8988T (cell line): ENCODE measurements at regions not wholly inside any gene's neighbourhood (a gene's known extent, or its start where the extent isn't known, plus 50 kb on each side); places are given as distances from the start of the nearest gene placed in this dataset.

Experiments used
- DNase-seq: peaks from one replicate; pipeline ENCODE4 v3.0.0; 2011

DNA sequence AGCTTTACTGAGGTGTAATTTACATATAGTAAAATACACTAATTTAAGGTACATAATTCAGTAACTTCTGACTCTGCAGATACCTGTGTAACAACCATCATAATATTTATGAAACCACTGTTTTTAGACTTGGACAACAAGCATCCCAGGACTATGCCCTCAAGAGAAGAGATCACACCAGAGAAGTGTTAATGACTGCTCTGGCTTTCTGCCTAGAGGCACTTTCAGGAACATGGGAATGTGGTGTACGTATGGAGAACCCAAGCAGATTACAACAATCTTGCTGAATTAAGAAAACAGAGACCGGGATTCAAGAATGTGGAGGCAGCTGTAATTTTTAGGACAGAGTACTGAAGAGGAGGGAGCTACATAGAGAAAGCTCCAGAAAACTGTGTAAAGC, 475.2 kb downstream of the LPIN1 start:
- no peak for DNase-seq

DNA sequence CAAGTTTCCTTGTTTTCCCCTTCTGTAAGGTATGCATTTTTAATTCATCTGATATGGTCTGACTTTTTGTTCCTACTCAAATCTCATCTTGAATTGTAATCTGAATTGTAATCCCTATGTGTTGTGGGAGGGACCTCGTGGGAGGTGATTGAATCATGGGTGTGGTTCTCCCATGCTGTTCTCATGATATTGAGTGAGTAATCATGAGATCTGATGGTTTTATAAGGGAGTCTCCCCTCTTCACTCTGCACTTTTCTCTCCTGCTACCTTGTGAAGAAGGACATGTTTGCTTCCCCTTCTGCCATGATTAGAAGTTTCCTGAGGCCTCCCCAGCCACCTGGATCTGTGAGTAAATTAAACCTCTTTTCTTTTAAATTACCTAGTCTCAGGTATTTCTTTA, 476.1 kb downstream of the LPIN1 start:
- no peak for DNase-seq

DNA sequence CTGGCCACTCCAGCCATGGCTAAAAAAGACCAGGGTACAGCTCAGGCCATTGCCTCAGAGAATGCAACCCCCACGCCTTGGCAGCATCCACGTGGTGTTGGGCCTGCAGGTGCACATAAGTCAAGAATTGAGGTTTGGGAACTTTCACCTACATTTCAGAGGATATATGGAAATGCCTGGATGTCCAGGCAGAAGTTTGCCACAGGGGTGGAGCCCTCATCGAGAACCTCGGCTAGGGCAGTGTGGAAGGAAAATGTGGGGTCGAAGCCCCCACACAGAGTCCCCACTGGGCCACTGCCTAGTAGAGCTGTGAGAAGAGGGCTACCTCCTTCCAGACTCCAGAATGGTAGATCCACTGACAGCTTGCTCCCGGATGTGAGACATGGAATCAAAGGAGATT, 477.3 kb downstream of the LPIN1 start:
- DNase-seq: no peak

DNA sequence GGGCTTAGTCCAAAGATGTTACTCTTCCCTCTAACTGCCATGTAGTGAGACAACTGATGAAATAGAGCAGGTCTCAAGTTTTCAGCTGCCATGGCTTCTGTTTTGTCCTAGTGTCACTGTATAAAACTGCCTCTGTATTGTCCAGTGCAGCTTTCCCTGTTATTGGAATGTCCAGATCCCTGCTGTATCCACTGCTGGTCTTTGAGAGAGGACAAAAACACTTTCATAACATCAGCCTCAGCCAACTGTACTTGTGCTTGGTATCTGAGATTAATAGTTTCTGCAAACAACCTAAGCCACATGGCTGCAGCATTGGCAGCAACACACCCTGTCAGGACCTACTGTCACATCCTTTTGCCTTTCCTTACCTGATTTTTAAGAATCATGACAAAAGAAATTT, 480.2 kb downstream of the LPIN1 start:
- DNase-seq: no peak

DNA sequence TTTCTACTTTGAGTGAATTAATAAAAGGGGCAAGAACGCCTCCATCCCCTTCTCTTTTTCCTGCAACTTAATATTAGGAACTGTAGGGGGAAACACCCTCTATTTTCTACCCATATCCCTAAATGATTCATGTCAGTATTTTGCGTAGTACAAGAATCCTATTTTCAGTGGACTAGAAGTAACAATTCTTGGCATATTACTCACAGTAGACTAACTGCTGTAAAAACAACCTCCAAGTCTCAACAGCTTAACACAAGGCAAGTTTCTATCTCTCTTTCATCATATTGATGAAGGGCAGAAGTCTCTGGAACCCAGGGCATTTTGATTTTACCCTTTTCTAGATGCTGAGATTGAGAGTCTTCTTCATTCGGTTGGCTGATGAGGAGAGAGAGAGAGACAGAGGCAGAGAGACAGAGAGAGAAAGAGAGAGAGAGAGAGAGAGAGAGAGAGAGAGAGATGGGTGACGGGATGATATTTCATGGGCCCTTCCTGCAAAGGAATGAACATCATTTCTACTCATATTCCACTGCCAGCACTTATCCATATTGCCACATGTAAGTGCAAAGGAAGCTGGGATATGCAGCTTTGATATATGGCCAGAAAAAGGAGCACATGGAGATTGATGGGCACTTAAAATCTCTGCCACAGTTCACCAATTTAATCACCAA, 481.6 kb downstream of the LPIN1 start:
- DNase-seq: no peak

- no peak for DNase-seq
These were observed 484.9 kb downstream of the LPIN1 start for GRCh38 chr2:12231288-12231687.

DNA sequence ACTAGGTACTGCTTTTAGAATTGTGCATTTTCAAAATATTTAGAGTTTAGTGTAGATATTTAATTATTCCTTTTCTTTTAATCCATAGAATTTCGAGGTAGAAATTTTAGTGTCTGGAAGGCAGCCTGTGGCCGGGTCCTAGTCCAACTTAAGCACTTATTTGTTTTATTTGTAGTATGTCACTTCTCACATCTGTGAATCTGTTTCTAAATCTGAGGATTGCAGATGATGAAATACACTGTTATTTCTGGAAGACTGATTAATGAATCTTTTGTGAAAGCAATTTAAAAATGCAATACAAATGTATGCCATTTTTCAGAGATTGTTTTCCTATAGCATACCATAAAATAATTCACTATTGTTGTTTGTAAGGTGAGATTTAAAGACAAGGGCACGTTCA, 483.9 kb upstream of the TRIB2 start:
- no peak for DNase-seq

DNA sequence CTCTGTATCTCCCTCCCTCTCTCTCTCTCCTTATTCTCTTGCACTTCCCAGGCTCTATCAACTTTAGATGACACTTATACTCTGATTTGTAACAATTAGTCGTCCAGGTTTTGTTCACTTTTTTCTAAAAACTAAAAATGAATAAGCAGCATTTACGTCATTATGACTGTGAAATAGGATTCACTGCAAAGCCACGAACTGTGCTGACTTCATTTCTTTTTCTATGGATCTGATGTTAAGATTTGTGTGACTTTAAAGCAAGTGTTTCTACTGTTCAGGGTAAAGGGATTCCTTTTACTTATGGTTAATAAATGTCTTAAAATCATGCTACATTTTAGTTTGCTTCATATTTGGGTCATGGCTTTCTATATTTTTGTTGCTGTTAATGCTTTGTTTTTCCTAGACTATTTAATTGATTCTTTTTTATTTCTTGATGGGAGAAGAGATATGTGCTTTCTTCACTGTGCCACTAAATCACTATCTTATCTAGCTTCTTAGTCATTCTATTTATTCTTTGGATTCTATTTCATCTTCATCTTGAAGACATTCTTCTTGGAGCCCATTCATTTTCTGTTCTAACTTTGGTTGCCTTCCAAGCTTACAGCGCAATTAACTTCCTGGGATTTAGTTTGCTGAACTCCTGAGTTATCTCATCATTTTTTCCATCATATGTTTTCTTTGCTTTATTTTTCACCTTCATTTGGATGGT, 480.4 kb upstream of the TRIB2 start:
- DNase-seq: no peak

DNA sequence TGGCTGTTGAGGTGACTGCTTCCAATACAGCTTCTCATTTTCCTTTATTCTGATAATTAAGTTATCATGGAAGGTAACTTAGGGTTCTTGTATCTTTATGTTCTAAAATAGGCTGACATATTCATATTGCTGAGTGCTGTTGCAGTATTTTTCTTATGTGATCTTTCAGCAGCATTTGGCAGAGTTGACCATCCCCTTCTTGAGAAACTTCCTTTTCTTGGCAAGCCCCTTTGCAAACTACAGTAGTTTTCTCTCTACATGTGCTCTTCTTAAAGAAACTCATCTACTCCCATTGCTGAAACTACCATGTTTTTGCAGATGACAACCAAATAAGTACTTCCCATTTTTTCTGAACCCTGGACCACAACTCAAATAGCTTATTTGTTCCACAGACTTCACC, 476.5 kb upstream of the TRIB2 start:
- DNase-seq: no peak

- no peak for DNase-seq
These were observed 473.4 kb upstream of the TRIB2 start for GRCh38 chr2:12243381-12243780.

- DNase-seq: no peak
These were observed 472.7 kb upstream of the TRIB2 start for GRCh38 chr2:12244070-12244469.

- no peak for DNase-seq
These were observed 465.6 kb upstream of the TRIB2 start for GRCh38 chr2:12251121-12251520.

GRCh38 chr2:12251749-12252148, 465.0 kb upstream of the TRIB2 start:
- DNase-seq: no peak

DNA sequence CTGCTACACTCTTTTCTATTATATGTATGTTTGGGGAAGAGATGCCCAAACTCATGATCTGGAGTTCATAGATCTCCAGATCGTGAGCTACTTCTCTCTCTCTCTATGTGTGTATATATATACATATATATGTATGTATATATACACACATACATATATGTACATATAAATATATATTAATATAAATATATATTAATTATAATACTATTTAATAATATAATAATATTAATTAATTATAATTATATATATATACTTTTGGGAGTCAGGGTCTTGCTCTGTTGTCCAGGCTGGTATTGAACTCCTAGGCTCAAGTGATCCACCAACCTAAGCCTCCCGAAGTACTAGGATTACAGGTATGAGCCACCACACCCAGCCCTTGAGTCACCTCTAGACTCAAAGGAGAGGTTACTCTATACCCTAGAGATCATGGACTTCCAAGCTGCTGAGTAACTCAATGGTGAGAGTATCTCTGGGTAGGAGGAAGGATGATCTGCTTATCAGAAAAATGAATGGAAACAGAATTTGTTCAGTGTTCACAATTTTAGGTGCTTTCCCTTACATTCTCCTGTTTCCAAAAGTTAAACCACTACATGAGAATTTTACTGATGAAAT, 463.5 kb upstream of the TRIB2 start:
- no peak for DNase-seq

DNA sequence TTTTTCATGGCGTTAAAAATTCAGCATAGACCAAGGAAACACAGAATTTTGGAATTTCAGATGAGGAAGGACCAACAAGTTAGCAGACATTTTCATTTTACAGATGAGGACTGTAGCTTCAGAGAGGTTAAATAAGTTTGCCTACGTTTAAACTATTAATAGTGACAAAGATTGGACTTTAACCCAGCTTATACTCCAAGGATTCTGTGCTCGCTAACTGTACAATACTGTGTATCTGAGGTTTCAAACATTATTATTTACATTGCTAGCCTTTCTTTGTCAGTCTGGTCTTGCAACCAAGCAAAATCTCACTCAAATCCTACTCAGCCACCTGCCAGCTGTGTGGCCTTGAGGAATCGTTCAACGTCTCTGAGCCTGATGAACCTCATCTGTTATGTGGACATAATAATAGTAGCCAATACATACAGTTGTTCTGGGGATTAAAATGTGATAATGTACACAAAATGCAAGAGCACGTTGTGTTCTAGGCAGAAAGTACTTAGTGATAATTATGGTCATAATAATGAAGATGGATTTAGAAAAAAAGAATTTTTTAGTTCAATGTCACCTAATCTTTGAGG, 462.4 kb upstream of the TRIB2 start:
- DNase-seq: no peak

GRCh38 chr2:12256206-12256605, 460.5 kb upstream of the TRIB2 start:
- no peak for DNase-seq

GRCh38 chr2:12257476-12257875, 459.3 kb upstream of the TRIB2 start:
- DNase-seq: no peak

DNA sequence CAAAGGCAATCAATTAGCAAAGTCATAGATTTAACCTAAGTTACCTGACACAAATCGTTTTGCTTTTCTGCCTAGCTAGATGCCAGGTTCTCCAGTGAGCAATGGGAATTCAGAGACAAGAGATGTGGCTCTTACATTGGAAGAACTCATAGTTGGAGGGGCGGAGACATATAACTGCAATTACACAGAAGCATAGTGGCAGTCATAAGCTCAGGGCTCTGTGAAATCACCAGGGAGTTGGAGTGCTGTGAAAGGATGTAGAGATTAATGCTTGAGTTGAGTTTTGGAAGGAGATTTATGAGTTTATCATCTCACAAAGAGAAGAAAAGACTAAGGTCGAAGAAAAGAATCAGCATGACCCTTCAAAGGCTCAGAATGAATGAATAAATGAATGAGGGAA, 457.2 kb upstream of the TRIB2 start:
- DNase-seq: no peak

DNA sequence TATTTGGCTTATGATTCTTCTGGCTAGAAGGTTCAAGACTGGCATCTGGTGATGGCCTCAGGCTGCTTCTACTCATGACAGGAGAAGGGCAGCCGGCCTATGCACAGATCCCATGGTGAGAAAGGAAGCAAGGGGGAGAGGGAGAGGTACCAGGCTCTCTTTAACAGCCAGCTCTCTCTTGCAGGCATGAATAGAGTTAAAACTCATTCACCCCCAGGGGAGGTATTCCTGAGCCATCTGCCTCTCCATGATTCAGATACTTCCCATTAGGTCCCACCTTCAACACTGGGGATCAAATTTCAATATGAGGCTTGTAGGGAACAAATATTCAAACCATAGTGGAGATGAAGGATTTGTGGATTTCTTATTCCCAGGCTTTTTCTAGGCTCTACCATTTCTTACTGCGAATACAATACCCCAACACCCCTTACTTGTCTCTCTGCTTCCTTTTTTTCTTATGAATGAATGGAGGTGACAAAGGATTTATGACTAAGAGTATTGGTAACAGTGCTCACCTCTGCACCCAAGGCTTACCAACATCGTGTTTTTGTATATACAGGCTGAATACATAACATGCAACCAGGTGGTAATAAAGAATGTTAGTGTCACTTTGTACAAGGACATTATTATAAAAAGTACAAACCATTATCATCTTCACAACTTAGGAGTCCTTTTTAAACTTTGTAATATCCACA, 454.6 kb upstream of the TRIB2 start:
- DNase-seq: no peak

- DNase-seq: no peak
These were observed 453.9 kb upstream of the TRIB2 start for GRCh38 chr2:12262681-12263436.

GRCh38 chr2:12263730-12264129, 453.0 kb upstream of the TRIB2 start:
- DNase-seq: no peak

- no peak for DNase-seq
These were observed 452.6 kb upstream of the TRIB2 start for GRCh38 chr2:12264146-12264545.

DNA sequence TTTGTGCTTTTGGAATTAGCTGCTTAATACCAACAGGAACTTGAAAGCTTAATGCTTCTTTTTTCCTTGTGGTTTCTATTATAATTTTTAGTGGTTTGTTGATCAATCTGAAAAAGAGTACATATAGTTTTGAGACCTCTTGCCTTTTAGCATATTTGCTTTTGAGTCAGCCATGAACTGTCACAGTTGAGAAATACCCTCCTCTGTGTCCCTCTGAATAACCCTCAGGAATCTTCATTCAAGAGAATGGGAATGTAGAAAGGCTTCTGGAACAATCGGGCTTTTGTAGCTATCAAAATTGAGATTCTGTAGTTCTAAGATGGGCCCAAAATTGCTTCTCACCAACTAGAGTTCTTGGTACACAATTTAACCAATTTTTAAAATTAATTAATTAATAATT, 451.1 kb upstream of the TRIB2 start:
- no peak for DNase-seq
